ENCODE measurements at regions not wholly inside any gene's neighbourhood (a gene's known extent, or its start where the extent isn't known, plus 50 kb on each side); places are given as distances from the start of the nearest gene placed in this dataset.

DNA sequence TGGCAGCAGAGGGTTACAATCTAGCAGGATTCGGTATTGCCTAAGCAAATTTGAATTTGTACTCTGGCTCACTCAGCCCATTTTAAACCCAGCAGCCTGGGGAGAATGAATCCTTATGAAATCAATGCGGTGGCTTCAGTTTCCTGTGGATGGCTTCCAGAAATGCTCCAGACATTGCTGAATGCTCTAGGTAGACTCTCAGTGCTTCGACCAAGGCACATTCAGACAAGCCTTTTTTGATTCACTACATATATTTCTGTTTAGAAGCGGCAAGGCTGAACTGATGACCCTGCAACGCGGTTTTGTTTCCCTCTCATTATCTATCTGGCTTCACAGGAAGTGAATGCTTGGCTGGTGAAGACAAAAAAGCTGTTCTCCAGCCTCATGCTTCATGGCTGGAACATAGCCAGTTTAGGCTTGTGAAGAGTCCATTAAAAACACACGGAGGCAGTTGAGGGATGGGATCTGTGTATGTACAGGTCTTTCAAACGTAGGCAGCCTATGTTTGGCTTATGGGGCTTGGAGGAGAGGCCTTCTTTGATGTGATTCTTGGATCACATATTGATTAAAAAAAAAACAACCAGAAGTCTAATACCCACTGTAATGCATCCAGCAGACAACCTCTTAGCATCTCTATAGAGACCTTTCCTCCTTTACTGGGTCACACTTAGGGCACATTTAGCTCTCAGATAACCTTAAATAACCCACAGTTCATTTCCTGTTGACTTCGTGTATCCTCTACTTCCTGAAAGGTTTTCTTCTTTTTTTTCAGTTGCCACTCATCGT, 400.2 kb upstream of the TBL1XR1 start:
- DNase-seq, result peak; percentile 51
- no peaks in the 10 kb centered on the region for H3K9me3 Mint-ChIP-seq
- no peaks in the 10 kb centered on the region for H3K27me3 Mint-ChIP-seq (ENCODE audit: low read depth)
- H3K4me1 Mint-ChIP-seq (ENCODE audit: low read depth), result peaks cover 66% of the 10 kb centered on the region
- intact Hi-C loops (cut with micrococcal nuclease), result loop anchor here (2.0 to 10.0 kb wide), 7 partner anchors 50 to 543 kb away; partner anchors contain the start of gene TBL1XR1
- H3K27ac Mint-ChIP-seq, result peak overlapping the region; percentile 91
- H3K4me3 Mint-ChIP-seq, result peak overlapping the region; percentile 54
- no peaks in the 10 kb centered on the region for H3K36me3 Mint-ChIP-seq (ENCODE audit: low read depth)
- CTCF ChIA-PET, result interaction anchor here (0.7 kb wide), 1 partner anchor 273 kb away, joined by 7 read pairs; no protein-coding TSS in a partner anchor

DNA sequence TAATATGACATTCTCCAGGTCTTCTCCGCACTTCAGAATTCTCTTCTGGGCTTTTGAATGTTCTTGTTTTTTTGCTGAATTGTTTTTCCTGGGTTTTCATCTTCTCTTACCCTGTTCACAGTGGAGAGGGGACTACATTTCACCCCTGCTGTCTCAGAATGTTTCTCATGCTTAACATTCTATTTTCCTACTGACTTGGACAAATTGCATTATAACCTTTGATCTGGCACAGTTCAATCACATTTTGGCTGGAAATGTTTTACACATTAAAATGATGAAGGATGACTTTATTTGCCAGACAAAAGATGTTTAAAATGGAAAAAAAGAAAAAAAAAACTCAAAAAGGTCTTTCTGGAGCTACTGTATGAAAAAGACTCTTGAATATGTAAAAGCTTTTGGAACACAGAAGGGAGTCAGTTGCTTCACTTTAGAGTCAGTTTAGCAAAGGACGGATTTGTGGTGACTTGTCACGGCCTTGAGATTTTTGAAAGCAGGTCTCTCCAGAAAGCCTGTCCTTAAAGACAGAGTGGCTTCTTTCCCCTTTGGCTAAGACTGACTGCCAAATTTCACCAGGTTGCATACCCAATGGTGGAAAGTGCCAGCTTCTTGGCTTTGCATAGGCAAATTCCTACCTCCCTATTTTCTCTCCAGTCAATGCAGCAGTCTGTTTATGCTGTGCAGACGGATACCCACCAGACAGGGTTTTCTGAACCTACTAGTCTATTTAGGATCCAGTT, 401.0 kb upstream of the TBL1XR1 start:
- Mint-ChIP-seq H3K4me3 (peak overlapping the region; percentile 54), H3K4me1 (ENCODE audit: low read depth) (peaks cover 70% of the 10 kb centered on the region), H3K27me3 (ENCODE audit: low read depth) (no peaks in the 10 kb centered on the region), H3K9me3 (no peaks in the 10 kb centered on the region), H3K36me3 (ENCODE audit: low read depth) (no peaks in the 10 kb centered on the region), H3K27ac (peak overlapping the region; percentile 91)
- intact Hi-C loops (cut with micrococcal nuclease), result loop anchor here (2.0 to 10.0 kb wide), 4 partner anchors 49 to 543 kb away; partner anchors contain the start of gene TBL1XR1
- CTCF ChIA-PET, result interaction anchor here (0.7 to 0.9 kb wide), 2 partner anchors 181 to 274 kb away, joined by 3 to 7 read pairs; no protein-coding TSS in a partner anchor
- no peak for DNase-seq

DNA sequence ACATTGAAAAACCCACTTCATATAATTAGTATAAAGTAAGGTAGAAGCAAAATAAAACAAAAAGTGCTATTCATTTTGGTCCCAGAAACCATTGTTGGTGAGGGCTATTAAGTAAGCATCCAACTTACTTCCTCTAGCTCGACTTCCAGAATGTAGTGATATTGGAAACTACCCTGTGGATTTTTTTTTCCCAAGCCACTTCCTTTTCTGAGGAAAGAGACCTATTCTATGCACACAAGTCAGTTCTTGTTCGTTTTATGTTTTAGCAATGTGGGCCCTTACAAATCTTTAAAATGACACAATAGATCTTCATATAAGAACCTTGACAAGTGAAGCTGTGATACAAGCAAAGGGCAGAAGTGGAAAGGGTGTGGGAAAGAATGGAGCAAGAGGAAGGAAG, 402.0 kb upstream of the TBL1XR1 start:
- H3K27ac Mint-ChIP-seq, result no peak overlapping the region
- H3K9me3 Mint-ChIP-seq, result no peaks in the 10 kb centered on the region
- no peak overlapping the region for H3K4me3 Mint-ChIP-seq

DNA sequence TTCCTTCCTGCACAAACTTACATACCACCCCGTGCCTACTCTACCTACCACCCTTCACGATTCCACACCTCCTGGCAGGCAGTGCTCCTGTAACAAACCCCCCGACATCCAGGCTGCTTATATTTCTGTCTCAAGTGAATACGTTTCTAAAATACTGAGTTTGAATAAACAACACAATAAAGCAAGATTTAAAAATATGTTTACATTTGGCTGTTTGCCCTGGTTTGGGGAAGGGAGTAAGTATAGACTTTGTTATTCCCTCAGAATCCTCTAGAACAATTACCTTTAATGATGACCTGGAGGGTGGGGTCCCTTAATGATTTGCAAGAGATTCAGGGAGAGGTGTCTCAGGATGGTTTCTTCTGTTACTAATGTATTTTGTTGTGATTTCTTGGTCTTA, 402.6 kb upstream of the TBL1XR1 start:
- H3K27ac Mint-ChIP-seq, result no peak overlapping the region
- peaks cover 71% of the 10 kb centered on the region for H3K4me1 Mint-ChIP-seq (ENCODE audit: low read depth)
- H3K27me3 Mint-ChIP-seq (ENCODE audit: low read depth), result no peaks in the 10 kb centered on the region
- DNase-seq, result no peak
- CTCF ChIA-PET, result no interaction called here
- H3K36me3 Mint-ChIP-seq (ENCODE audit: low read depth), result no peaks in the 10 kb centered on the region
- H3K9me3 Mint-ChIP-seq, result no peaks in the 10 kb centered on the region
- H3K4me3 Mint-ChIP-seq, result no peak overlapping the region
- intact Hi-C loops (cut with micrococcal nuclease), result loop anchor here (2.0 to 10.0 kb wide), 4 partner anchors 47 to 545 kb away; partner anchors contain the start of gene TBL1XR1

More for the DNA sequence above, 402.0 kb upstream of the TBL1XR1 start:
- DNase-seq, result no peak
- H3K27me3 Mint-ChIP-seq (ENCODE audit: low read depth), result no peaks in the 10 kb centered on the region
- peaks cover 71% of the 10 kb centered on the region for H3K4me1 Mint-ChIP-seq (ENCODE audit: low read depth)
- H3K36me3 Mint-ChIP-seq (ENCODE audit: low read depth), result no peaks in the 10 kb centered on the region
- CTCF ChIA-PET, result no interaction called here
- intact Hi-C loops (cut with micrococcal nuclease), result loop anchor here (2.0 to 10.0 kb wide), 4 partner anchors 48 to 545 kb away; partner anchors contain the start of gene TBL1XR1

DNA sequence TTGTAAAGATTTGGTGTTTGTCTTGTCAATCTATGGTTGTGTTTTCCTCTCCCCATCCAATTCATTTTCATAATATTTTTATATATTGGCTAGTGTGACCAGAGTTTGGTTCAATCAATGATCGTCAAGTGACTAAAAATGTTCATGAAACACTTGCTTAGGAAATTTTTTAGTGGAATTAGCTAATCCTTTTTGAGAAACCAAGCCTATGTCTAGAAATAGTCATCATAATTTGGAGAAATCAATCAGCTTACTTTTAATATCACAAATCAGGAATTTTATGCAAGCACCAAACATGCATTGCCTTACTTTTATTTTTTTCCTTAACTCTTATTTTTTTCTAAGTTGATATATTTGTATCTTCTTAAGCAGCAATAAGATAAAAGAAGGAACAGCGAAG, 403.1 kb upstream of the TBL1XR1 start:
- H3K9me3 Mint-ChIP-seq, result peaks cover 1% of the 10 kb centered on the region
- H3K27me3 Mint-ChIP-seq (ENCODE audit: low read depth), result no peaks in the 10 kb centered on the region
- H3K36me3 Mint-ChIP-seq (ENCODE audit: low read depth), result no peaks in the 10 kb centered on the region
- no peak for DNase-seq
- CTCF ChIA-PET, result no interaction called here
- peaks cover 70% of the 10 kb centered on the region for H3K4me1 Mint-ChIP-seq (ENCODE audit: low read depth)
- no peak overlapping the region for H3K27ac Mint-ChIP-seq
- no peak overlapping the region for H3K4me3 Mint-ChIP-seq
- intact Hi-C loops (cut with micrococcal nuclease), result no loop called here

DNA sequence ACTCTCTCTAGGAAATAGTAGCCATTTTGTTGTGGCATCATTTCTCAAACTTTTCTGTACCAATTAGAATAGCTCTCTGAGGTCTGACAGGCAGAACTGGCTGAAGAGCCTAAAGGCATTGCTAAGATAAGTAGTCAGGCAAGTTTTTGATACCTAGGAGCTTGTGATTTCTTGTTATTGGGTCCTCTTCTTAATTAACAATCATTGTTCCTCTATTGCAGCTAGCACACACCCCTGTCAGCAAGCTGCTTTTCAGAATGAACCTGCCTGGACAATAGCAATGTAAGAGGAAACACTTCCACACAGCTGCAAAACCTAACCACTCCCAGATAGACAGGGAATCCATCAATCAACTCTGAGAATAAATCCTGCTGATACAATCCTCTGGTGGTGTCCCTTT, 403.9 kb upstream of the TBL1XR1 start:
- intact Hi-C loops (cut with micrococcal nuclease), result no loop called here
- H3K27ac Mint-ChIP-seq, result no peak overlapping the region
- no peak for DNase-seq
- CTCF ChIA-PET, result no interaction called here
- no peak overlapping the region for H3K4me3 Mint-ChIP-seq
- no peaks in the 10 kb centered on the region for H3K36me3 Mint-ChIP-seq (ENCODE audit: low read depth)
- no peaks in the 10 kb centered on the region for H3K27me3 Mint-ChIP-seq (ENCODE audit: low read depth)
- H3K4me1 Mint-ChIP-seq (ENCODE audit: low read depth), result peaks cover 63% of the 10 kb centered on the region
- H3K9me3 Mint-ChIP-seq, result peaks cover 5% of the 10 kb centered on the region

DNA sequence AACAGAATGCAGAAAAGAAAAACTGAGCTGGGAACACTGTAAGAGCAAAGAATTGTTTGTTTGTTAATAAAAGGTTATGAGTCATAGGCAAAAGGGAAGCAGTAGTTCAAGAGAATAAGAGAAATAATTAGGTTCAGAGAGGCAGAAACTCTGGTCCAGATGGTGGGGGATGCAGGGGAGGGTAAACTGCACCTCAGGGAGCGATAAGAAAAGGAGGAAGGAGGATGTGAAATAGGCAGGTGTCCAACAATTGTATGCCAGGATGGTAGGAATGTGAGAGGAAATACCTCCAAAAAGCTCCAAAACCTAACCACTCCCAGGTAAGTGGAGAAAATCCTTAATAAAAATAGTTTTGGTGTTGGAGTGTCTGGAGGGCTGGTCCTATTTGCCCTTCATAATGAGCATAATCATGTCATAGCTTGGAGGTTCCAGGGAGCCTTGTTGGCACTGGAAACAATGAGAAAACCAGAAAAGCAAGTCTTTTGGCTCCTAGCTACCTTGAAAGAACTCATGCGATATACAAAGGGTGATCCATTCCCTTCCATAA, 405.4 kb upstream of the TBL1XR1 start:
- Mint-ChIP-seq H3K4me3 (no peak overlapping the region), H3K9me3 (peaks cover 5% of the 10 kb centered on the region), H3K27ac (no peak overlapping the region), H3K36me3 (ENCODE audit: low read depth) (no peaks in the 10 kb centered on the region), H3K4me1 (ENCODE audit: low read depth) (peaks cover 56% of the 10 kb centered on the region), H3K27me3 (ENCODE audit: low read depth) (no peaks in the 10 kb centered on the region)
- CTCF ChIA-PET, result interaction anchor here (0.6 kb wide), 1 partner anchor 180 kb away, joined by 3 read pairs; no protein-coding TSS in a partner anchor
- DNase-seq, result no peak
- intact Hi-C loops (cut with micrococcal nuclease), result no loop called here

DNA sequence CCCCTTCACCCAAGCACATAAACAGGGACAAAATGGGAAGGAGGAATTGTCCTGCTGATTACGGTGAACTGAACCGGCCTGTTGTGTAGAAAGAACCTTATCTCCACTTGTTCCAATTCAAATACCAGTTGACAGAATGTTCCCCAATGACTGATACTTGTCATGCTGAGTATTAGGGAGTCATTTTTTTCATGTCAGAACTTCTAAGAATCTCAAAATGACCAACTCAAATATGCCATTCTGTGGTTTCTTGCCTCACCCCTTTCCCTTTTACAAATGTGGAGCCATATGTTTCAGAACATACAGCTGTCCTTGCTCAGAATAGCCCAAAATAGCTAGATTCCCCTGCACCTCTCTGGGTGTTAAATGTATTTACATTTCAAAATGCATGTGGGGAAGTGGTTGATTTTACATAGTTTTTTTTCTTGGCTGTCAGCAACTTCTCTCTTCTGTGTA, 405.9 kb upstream of the TBL1XR1 start:
- no peaks in the 10 kb centered on the region for H3K27me3 Mint-ChIP-seq (ENCODE audit: low read depth)
- intact Hi-C loops (cut with micrococcal nuclease), result no loop called here
- H3K4me1 Mint-ChIP-seq (ENCODE audit: low read depth), result peaks cover 51% of the 10 kb centered on the region
- H3K4me3 Mint-ChIP-seq, result no peak overlapping the region
- no peak for DNase-seq
- CTCF ChIA-PET, result no interaction called here
- H3K36me3 Mint-ChIP-seq (ENCODE audit: low read depth), result no peaks in the 10 kb centered on the region
- no peak overlapping the region for H3K27ac Mint-ChIP-seq
- peaks cover 5% of the 10 kb centered on the region for H3K9me3 Mint-ChIP-seq

DNA sequence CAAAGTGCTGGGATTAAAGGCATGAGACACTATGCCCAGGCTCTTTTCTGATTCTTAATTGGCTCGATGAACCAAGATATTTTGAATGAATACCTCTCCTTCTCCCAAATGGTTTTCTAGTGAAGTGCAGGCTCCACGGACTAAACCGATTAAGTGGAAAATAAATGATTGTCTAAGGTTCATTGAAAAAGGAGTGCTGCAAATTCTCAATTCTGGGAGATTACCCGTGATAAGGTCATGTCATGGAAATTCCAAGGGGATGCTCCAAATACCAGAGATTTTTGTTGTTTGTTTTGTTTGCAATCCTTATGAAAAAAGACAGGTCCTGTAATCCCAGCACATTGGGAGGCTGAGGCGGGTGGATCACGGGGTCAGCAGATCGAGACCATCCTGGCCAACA, 406.9 kb upstream of the TBL1XR1 start:
- peaks cover 5% of the 10 kb centered on the region for H3K9me3 Mint-ChIP-seq
- peaks cover 41% of the 10 kb centered on the region for H3K4me1 Mint-ChIP-seq (ENCODE audit: low read depth)
- no peaks in the 10 kb centered on the region for H3K36me3 Mint-ChIP-seq (ENCODE audit: low read depth)
- H3K27ac Mint-ChIP-seq, result no peak overlapping the region
- H3K27me3 Mint-ChIP-seq (ENCODE audit: low read depth), result no peaks in the 10 kb centered on the region
- intact Hi-C loops (cut with micrococcal nuclease), result no loop called here
- no peak for DNase-seq
- no peak overlapping the region for H3K4me3 Mint-ChIP-seq
- CTCF ChIA-PET, result no interaction called here

DNA sequence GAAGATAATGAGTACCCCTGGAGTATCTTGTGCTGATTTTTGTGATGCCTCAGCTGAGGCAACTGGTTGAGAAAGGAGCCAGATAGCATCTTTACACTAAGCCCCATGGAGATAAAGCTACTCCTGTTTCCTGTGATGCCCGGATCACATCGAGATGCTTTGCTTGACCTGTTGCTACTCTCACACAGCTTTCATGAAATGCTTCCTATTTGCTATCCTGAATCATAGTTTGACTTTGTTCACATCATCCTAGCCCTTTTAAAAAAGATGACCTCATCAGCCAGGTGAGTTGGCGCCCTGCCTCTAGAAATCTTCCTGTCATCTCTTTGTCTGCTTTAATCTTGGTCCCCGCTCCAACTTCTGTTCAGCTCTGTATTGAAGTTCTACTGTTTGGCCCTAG, 409.6 kb upstream of the TBL1XR1 start:
- Mint-ChIP-seq H3K36me3 (ENCODE audit: low read depth) (no peaks in the 10 kb centered on the region), H3K27me3 (ENCODE audit: low read depth) (no peaks in the 10 kb centered on the region), H3K4me3 (no peak overlapping the region), H3K4me1 (ENCODE audit: low read depth) (peaks cover 32% of the 10 kb centered on the region), H3K27ac (no peak overlapping the region), H3K9me3 (peaks cover 5% of the 10 kb centered on the region)
- CTCF ChIA-PET, result interaction anchor here (0.9 kb wide), 1 partner anchor 10 kb away, joined by 3 read pairs; no protein-coding TSS in a partner anchor
- DNase-seq, result peak; percentile 34
- intact Hi-C loops (cut with micrococcal nuclease), result no loop called here

DNA sequence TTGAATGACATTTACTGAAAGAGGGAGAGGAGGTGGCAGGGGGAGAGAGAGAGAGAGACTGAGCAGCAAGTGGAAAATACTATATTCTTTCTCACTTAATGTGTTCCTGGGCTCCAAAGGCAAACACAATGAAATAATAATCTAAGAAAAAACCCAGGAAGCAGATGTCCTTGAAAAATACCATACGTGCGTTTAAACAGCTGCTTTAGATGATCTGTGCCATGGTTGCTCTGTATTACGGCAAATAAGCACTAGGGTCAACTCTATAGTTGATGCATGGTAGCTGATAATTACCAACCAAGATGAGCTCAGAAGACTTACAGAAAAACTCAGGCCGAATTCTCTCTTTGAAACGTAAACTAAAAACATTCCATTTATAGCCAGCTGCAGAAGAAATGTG, 410.3 kb upstream of the TBL1XR1 start:
- H3K27me3 Mint-ChIP-seq (ENCODE audit: low read depth), result no peaks in the 10 kb centered on the region
- no peak overlapping the region for H3K4me3 Mint-ChIP-seq
- H3K36me3 Mint-ChIP-seq (ENCODE audit: low read depth), result no peaks in the 10 kb centered on the region
- H3K27ac Mint-ChIP-seq, result no peak overlapping the region
- intact Hi-C loops (cut with micrococcal nuclease), result no loop called here
- H3K9me3 Mint-ChIP-seq, result peaks cover 5% of the 10 kb centered on the region
- H3K4me1 Mint-ChIP-seq (ENCODE audit: low read depth), result peaks cover 26% of the 10 kb centered on the region
- CTCF ChIA-PET, result interaction anchor here (0.9 to 1.0 kb wide), 2 partner anchors 10 to 221 kb away, joined by 3 read pairs; no protein-coding TSS in a partner anchor
- DNase-seq, result no peak

DNA sequence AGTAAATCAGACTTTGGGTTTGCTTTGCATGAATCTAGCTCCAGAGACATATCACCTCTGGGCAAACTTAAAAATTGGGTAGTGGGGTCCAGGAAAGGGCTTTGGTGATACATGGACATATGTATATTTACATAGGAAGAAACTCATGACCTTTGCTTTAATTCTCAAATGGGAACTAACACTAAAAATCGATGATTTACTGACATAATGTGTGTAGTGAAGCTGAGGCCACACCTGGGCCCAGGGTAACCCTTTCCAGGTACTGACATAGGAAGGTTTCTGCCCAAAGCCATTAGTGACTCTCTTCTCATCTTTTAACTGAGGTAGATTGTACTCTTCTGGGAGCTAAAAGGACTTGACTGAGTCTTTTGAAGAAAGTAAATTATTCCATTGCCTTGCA, 411.2 kb upstream of the TBL1XR1 start:
- no peak for DNase-seq
- intact Hi-C loops (cut with micrococcal nuclease), result no loop called here
- Mint-ChIP-seq H3K4me3 (no peak overlapping the region), H3K4me1 (ENCODE audit: low read depth) (peaks cover 19% of the 10 kb centered on the region), H3K27me3 (ENCODE audit: low read depth) (no peaks in the 10 kb centered on the region), H3K36me3 (ENCODE audit: low read depth) (no peaks in the 10 kb centered on the region), H3K9me3 (peaks cover 5% of the 10 kb centered on the region), H3K27ac (no peak overlapping the region)
- CTCF ChIA-PET, result no interaction called here
